ENCODE measurements at regions not wholly inside any gene's neighbourhood (a gene's known extent, or its start where the extent isn't known, plus 50 kb on each side); places are given as distances from the start of the nearest gene placed in this dataset.
"Not testable (repeated sequence)": the region's sequence is repeated elsewhere in the genome, so short reads cannot be mapped to it uniquely, and the experiment has no call there.

DNA sequence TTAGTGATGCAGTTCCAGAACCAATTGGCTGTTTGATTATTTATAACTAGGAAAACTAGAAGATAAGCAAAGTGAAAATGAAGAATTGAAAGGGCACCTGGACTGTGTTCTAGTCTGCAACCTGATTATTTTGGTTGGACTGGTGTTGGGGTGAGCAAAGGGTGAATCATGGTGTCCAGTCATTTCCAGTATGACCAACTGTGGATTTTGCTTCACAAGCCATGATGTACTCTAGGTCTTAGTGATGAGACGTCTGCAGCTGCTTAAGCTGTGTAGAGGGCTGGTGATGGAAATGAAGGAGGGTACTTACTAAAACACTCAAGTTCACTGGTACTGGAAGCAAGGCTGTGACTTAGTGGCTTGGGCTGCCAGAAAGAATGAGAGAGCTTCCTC, 193.2 kb upstream of the FRMD6 start:
- Histone ChIP-seq H3K9ac (ENCODE audit: insufficient read length) (no peak overlapping the region), H3K36me3 (ENCODE audit: insufficient read depth, low read length) (no peaks in the 10 kb centered on the region), H3K27ac (no peak overlapping the region)

DNA sequence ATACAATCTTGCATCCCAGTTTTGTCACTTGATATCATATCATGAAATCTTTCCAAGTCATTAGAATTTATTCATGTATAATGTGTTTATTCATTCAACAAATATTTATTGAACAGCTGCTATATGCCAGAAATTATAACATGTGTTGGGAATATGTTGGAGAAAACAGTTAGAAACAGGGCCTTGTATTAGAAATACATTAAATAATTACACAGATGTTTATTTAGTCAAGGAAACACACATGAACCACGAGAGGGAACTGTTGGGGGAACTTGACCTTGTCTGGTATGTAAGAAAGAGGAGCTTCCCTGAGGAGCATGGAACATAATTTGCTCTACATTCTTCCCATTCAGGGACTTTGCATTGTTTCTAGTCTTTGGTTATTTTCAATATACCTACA, 191.7 kb upstream of the FRMD6 start:
- Histone ChIP-seq H3K9me3 (ENCODE audit: low read depth, low read length) (no peaks in the 10 kb centered on the region), H3K36me3 (ENCODE audit: insufficient read depth, low read length) (no peaks in the 10 kb centered on the region), H3K9ac (ENCODE audit: insufficient read length) (no peak overlapping the region), H3K27ac (no peak overlapping the region), H3K4me3 (no peak overlapping the region)
- TF ChIP-seq POLR2AphosphoS5 (IDR thresholded peaks at IDR 0.05; ENCODE audit: borderline replicate concordance, low read depth, low read length), result no peak
- no peak for TF ChIP-seq EZH2 (IDR thresholded peaks at IDR 0.05)
- TF ChIP-seq FOXP2 (optimal IDR thresholded peaks at IDR 0.05; ENCODE audit: control extremely low read depth, extremely low read length, insufficient read depth), result no peak
- DNase-seq (ENCODE audit: low read depth, low spot score), result no peak

More for the DNA sequence above, 193.2 kb upstream of the FRMD6 start:
- H3K4me3 ChIP-seq, result no peak overlapping the region
- TF ChIP-seq EZH2 (IDR thresholded peaks at IDR 0.05) (no peak), POLR2AphosphoS5 (IDR thresholded peaks at IDR 0.05; ENCODE audit: borderline replicate concordance, low read depth, low read length) (no peak), FOXP2 (optimal IDR thresholded peaks at IDR 0.05; ENCODE audit: control extremely low read depth, extremely low read length, insufficient read depth) (no peak)
- DNase-seq (ENCODE audit: low read depth, low spot score), result no peak
- H3K9me3 ChIP-seq (ENCODE audit: low read depth, low read length), result no peaks in the 10 kb centered on the region

DNA sequence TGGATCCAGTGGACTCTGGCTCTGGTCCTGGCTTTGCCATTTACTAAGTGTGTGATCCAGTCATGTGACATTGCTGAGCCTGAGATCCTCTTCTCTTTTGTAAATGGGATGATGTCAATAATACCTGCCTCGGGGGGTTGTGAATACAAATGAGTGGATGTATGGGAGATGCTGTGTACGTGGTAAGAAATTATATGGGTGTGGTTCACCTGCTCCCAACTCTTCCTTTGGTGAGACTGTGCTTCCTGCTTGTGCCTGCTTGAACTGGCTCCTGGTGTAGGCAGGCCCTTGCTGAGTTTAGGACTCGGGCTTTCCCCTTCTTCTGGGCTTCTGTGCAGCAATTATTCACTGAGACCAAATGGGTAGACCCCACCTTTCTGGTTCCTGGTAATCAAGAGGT, 189.5 kb upstream of the FRMD6 start:
- DNase-seq (ENCODE audit: low read depth, low spot score), result no peak
- no peaks in the 10 kb centered on the region for H3K36me3 ChIP-seq (ENCODE audit: insufficient read depth, low read length)
- H3K27ac ChIP-seq, result no peak overlapping the region
- H3K4me3 ChIP-seq, result no peak overlapping the region
- no peak overlapping the region for H3K9ac ChIP-seq (ENCODE audit: insufficient read length)
- H3K9me3 ChIP-seq (ENCODE audit: low read depth, low read length), result no peaks in the 10 kb centered on the region
- TF ChIP-seq POLR2AphosphoS5 (IDR thresholded peaks at IDR 0.05; ENCODE audit: borderline replicate concordance, low read depth, low read length) (no peak), EZH2 (IDR thresholded peaks at IDR 0.05) (no peak), FOXP2 (optimal IDR thresholded peaks at IDR 0.05; ENCODE audit: control extremely low read depth, extremely low read length, insufficient read depth) (no peak)

DNA sequence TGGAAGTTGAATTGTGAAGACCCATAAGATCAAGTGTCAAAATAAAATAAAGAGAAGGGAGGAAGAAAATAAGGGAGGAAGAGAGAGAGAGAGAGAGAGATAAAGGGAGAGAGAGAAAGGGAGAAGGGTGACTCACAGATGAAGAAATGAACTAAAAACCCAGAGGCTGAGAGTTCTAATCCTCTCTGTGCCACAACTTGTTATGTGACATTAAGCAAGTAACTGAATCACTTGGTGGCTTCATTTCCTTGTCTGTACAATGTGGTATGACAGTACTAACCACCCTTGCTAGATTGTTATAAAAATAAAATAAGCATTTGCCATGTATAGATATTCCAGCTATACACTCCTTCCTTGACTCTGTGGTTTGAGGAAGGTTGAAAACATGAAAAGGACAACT, 189.0 kb upstream of the FRMD6 start:
- Histone ChIP-seq H3K9me3 (ENCODE audit: low read depth, low read length) (no peaks in the 10 kb centered on the region), H3K27ac (no peak overlapping the region), H3K9ac (ENCODE audit: insufficient read length) (no peak overlapping the region), H3K4me3 (no peak overlapping the region), H3K36me3 (ENCODE audit: insufficient read depth, low read length) (no peaks in the 10 kb centered on the region)
- no peak for DNase-seq (ENCODE audit: low read depth, low spot score)
- TF ChIP-seq POLR2AphosphoS5 (IDR thresholded peaks at IDR 0.05; ENCODE audit: borderline replicate concordance, low read depth, low read length), result no peak
- TF ChIP-seq FOXP2 (optimal IDR thresholded peaks at IDR 0.05; ENCODE audit: control extremely low read depth, extremely low read length, insufficient read depth), result no peak
- no peak for TF ChIP-seq EZH2 (IDR thresholded peaks at IDR 0.05)

DNA sequence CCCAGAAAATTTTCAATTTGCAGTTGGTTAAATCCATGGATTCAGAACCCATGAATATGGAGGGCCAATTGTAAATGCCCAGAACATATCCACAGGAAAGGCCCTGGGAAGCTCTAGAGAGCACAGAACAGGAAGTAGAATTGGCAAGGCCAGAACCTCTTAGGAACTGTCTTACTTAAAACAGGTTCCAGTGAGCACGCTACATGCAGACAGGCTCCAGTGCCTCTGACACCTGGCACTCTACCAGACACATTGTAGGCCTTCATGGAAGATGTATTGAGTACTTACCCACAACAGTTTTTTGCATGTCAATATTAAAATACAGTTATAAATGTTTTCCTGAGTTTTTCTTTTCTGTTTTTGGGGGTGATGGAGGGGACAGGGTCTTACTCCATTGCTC, 188.2 kb upstream of the FRMD6 start:
- H3K4me3 ChIP-seq, result no peak overlapping the region
- no peak overlapping the region for H3K27ac ChIP-seq
- H3K9me3 ChIP-seq (ENCODE audit: low read depth, low read length), result no peaks in the 10 kb centered on the region
- no peak overlapping the region for H3K9ac ChIP-seq (ENCODE audit: insufficient read length)
- no peak for DNase-seq (ENCODE audit: low read depth, low spot score)
- TF ChIP-seq FOXP2 (optimal IDR thresholded peaks at IDR 0.05; ENCODE audit: control extremely low read depth, extremely low read length, insufficient read depth), result no peak
- TF ChIP-seq EZH2 (IDR thresholded peaks at IDR 0.05), result no peak
- TF ChIP-seq POLR2AphosphoS5 (IDR thresholded peaks at IDR 0.05; ENCODE audit: borderline replicate concordance, low read depth, low read length), result no peak
- H3K36me3 ChIP-seq (ENCODE audit: insufficient read depth, low read length), result no peaks in the 10 kb centered on the region

DNA sequence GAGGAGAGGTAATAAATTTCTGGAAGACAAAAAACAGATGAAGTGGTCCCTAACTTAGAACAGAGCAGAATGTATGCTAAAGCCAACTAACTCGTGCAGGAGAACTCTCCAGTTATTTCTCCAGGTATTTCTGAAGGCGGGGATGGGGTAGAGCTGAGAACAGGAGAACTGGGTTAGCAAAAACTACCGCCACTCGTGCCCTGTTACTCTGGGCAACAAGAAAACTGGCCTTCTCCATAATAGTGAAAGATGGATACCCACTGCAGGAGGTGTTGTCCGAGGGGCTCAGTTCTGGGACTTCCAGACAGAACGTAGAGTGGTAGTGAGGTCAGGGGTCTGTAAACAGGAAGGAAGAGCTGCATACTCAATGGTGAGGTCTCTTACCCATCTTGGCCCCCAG, 187.3 kb upstream of the FRMD6 start:
- Histone ChIP-seq H3K9ac (ENCODE audit: insufficient read length) (no peak overlapping the region), H3K27ac (no peak overlapping the region), H3K4me3 (no peak overlapping the region), H3K9me3 (ENCODE audit: low read depth, low read length) (no peaks in the 10 kb centered on the region), H3K36me3 (ENCODE audit: insufficient read depth, low read length) (no peaks in the 10 kb centered on the region)
- TF ChIP-seq POLR2AphosphoS5 (IDR thresholded peaks at IDR 0.05; ENCODE audit: borderline replicate concordance, low read depth, low read length) (no peak), FOXP2 (optimal IDR thresholded peaks at IDR 0.05; ENCODE audit: control extremely low read depth, extremely low read length, insufficient read depth) (no peak), EZH2 (IDR thresholded peaks at IDR 0.05) (no peak)
- no peak for DNase-seq (ENCODE audit: low read depth, low spot score)

DNA sequence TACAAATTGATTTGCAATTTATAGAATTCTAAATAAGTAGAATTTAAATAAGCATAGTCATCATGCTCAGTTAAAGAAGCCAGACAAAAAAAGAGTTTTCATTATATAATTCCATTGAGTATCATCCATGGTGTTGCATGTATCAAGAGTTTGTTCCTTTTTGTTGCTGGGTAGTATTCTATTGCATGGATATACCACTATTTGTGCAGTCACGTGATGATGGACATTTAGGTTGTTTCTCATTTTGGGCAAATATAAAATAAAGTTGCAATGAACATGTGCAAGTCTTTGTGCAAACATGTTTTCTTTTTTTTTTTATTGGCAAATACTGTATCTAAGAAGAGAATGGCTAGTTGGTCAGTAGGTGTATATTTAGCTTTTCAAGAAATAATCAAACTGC, 186.2 kb upstream of the FRMD6 start:
- no peak for DNase-seq (ENCODE audit: low read depth, low spot score)
- H3K36me3 ChIP-seq (ENCODE audit: insufficient read depth, low read length), result no peaks in the 10 kb centered on the region
- TF ChIP-seq POLR2AphosphoS5 (IDR thresholded peaks at IDR 0.05; ENCODE audit: borderline replicate concordance, low read depth, low read length) (no peak), FOXP2 (optimal IDR thresholded peaks at IDR 0.05; ENCODE audit: control extremely low read depth, extremely low read length, insufficient read depth) (no peak), EZH2 (IDR thresholded peaks at IDR 0.05) (no peak)
- H3K9ac ChIP-seq (ENCODE audit: insufficient read length), result no peak overlapping the region
- no peak overlapping the region for H3K27ac ChIP-seq
- no peaks in the 10 kb centered on the region for H3K9me3 ChIP-seq (ENCODE audit: low read depth, low read length)
- H3K4me3 ChIP-seq, result no peak overlapping the region

DNA sequence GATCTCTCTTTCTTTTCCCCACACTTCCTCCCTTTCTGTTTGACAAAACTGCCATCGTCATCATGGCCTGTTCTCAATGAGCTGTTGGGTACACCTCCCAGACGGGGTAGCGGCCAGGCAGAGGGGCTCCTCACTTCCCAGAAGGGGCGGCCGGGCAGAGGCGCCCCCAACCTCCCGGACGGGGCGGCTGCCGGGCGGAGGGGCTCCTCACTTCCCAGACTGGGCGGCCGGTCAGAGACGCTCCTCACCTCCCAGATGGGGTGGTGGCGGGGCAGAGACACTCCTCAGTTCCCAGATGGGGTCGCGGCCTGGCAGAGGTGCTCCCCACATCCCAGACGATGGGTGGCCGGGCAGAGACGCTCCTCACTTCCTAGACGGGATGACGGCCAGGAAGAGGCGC, 184.3 kb upstream of the FRMD6 start:
- H3K9me3 ChIP-seq (ENCODE audit: low read depth, low read length); H3K9ac ChIP-seq (ENCODE audit: insufficient read length); DNase-seq (ENCODE audit: low read depth, low spot score); H3K4me3 ChIP-seq; H3K27ac ChIP-seq; H3K36me3 ChIP-seq (ENCODE audit: insufficient read depth, low read length): not testable (repeated sequence)

DNA sequence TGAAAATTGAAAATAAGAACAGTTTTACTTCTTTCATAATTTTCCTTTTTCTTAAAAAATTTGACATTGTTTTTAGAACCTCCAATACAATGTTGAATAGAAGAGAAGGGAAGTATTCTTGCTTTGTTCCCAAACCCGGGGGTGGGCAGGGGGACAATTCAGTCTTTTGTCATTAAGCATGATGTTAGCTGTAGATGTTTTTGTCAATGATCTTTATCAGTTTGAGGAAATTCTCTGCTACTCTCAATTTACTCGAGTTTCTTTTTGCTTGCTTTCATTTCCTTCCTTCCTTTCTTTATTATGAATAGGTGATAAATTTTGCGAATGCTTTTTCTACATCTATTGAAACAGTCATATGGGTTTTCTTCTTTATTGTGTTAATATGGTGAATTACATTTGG, 183.2 kb upstream of the FRMD6 start:
- Histone ChIP-seq H3K9ac (ENCODE audit: insufficient read length) (no peak overlapping the region), H3K4me3 (no peak overlapping the region), H3K9me3 (ENCODE audit: low read depth, low read length) (no peaks in the 10 kb centered on the region), H3K27ac (no peak overlapping the region), H3K36me3 (ENCODE audit: insufficient read depth, low read length) (no peaks in the 10 kb centered on the region)
- DNase-seq (ENCODE audit: low read depth, low spot score), result no peak
- no peak for TF ChIP-seq FOXP2 (optimal IDR thresholded peaks at IDR 0.05; ENCODE audit: control extremely low read depth, extremely low read length, insufficient read depth)
- TF ChIP-seq EZH2 (IDR thresholded peaks at IDR 0.05), result no peak
- no peak for TF ChIP-seq POLR2AphosphoS5 (IDR thresholded peaks at IDR 0.05; ENCODE audit: borderline replicate concordance, low read depth, low read length)
